HCEC 1CT (cell line): ENCODE measurements at regions not wholly inside any gene's neighbourhood (a gene's known extent, or its start where the extent isn't known, plus 50 kb on each side); places are given as distances from the start of the nearest gene placed in this dataset.
A peak's percentile ranks its signal among the peaks of the same experiment; 100 is the strongest.
"Not testable (repeated sequence)": the region's sequence is repeated elsewhere in the genome, so short reads cannot be mapped to it uniquely, and the experiment has no call there.

Experiments used
- DNase-seq: peaks from one replicate; pipeline ENCODE4 v3.0.0-alpha.2; 2017

GRCh38 chr1:197850918-197851317, 51.5 kb upstream of the C1orf53 start:
- no peak for DNase-seq

- no peak for DNase-seq
Observed at GRCh38 chr1:197850042-197850441, 52.4 kb upstream of the C1orf53 start.

GRCh38 chr1:197848350-197848749, 54.1 kb upstream of the C1orf53 start:
- DNase-seq, result no peak

- DNase-seq, result no peak
Observed at GRCh38 chr1:197845886-197846285, 56.5 kb upstream of the C1orf53 start.

GRCh38 chr1:197844651-197845050, 57.8 kb upstream of the C1orf53 start:
- DNase-seq, result no peak

- DNase-seq, result no peak
Observed at GRCh38 chr1:197843401-197843800, 59.0 kb upstream of the C1orf53 start.

- no peak for DNase-seq
Observed at GRCh38 chr1:197842646-197843045, 59.8 kb upstream of the C1orf53 start.

- DNase-seq, result peak; percentile 36
Observed at GRCh38 chr1:197841883-197842553, 60.4 kb upstream of the C1orf53 start.

GRCh38 chr1:197841158-197841557, 61.3 kb upstream of the C1orf53 start:
- DNase-seq, result no peak

- not testable (repeated sequence) for DNase-seq
Observed at GRCh38 chr1:197839786-197840185, 62.6 kb upstream of the C1orf53 start.

- peak; percentile 92 for DNase-seq
Observed at GRCh38 chr1:197838836-197839235, 63.6 kb upstream of the DENND1B start.

- DNase-seq, result no peak
Observed at GRCh38 chr1:197837911-197838310, 62.6 kb upstream of the DENND1B start.

- not testable (repeated sequence) for DNase-seq
Observed at GRCh38 chr1:197836356-197836755, 61.1 kb upstream of the DENND1B start.

GRCh38 chr1:197829011-197829410, 53.7 kb upstream of the DENND1B start:
- DNase-seq, result not testable (repeated sequence)

GRCh38 chr1:197825541-197825940, 50.3 kb upstream of the DENND1B start:
- no peak for DNase-seq
